Glomerular visceral epithelial cell (primary cell): ENCODE measurements at regions not wholly inside any gene's neighbourhood (a gene's known extent, or its start where the extent isn't known, plus 50 kb on each side); places are given as distances from the start of the nearest gene placed in this dataset.
"Not testable (repeated sequence)": the region's sequence is repeated elsewhere in the genome, so short reads cannot be mapped to it uniquely, and the experiment has no call there.

Experiments
- DNase-seq: peaks from one replicate; pipeline ENCODE4 v3.0.0-alpha.2; 2016; ENCODE audit errors: extremely low spot score

- no peak for DNase-seq
Observed at GRCh38 chr12:113573148-113573547, 101.5 kb upstream of the LHX5 start.

- no peak for DNase-seq
Observed at GRCh38 chr12:113571713-113572112, 100.0 kb upstream of the LHX5 start.

- no peak for DNase-seq
Observed at GRCh38 chr12:113569806-113570205, 98.1 kb upstream of the LHX5 start.

- no peak for DNase-seq
Observed at GRCh38 chr12:113568021-113568420, 96.3 kb upstream of the LHX5 start.

GRCh38 chr12:113565368-113565767, 93.7 kb upstream of the LHX5 start:
- DNase-seq, result no peak

GRCh38 chr12:113561068-113561780, 89.6 kb upstream of the LHX5 start:
- no peak for DNase-seq

- no peak for DNase-seq
Observed at GRCh38 chr12:113559466-113559865, 87.8 kb upstream of the LHX5 start.

GRCh38 chr12:113555226-113555625, 83.6 kb upstream of the LHX5 start:
- DNase-seq, result no peak

- no peak for DNase-seq
Observed at GRCh38 chr12:113552760-113553159, 81.1 kb upstream of the LHX5 start.

GRCh38 chr12:113551563-113551962, 79.9 kb upstream of the LHX5 start:
- DNase-seq, result no peak

GRCh38 chr12:113548467-113548866, 76.8 kb upstream of the LHX5 start:
- no peak for DNase-seq

- no peak for DNase-seq
Observed at GRCh38 chr12:113546916-113547863, 75.5 kb upstream of the LHX5 start.

- no peak for DNase-seq
Observed at GRCh38 chr12:113537751-113538087, 66.0 kb upstream of the LHX5 start.

- no peak for DNase-seq
Observed at GRCh38 chr12:113537046-113537750, 65.5 kb upstream of the LHX5 start.

GRCh38 chr12:113535100-113535499, 63.4 kb upstream of the LHX5 start:
- DNase-seq, result no peak

- no peak for DNase-seq
Observed at GRCh38 chr12:113534555-113534954, 62.9 kb upstream of the LHX5 start.

GRCh38 chr12:113533842-113534375, 62.2 kb upstream of the LHX5 start:
- DNase-seq, result no peak

- DNase-seq, result no peak
Observed at GRCh38 chr12:113532292-113532691, 60.6 kb upstream of the LHX5 start.

- not testable (repeated sequence) for DNase-seq
Observed at GRCh38 chr12:113531073-113531472, 59.4 kb upstream of the LHX5 start.

GRCh38 chr12:113528606-113529293, 57.1 kb upstream of the LHX5 start:
- DNase-seq, result no peak

GRCh38 chr12:113525066-113525465, 53.4 kb upstream of the LHX5 start:
- DNase-seq, result no peak

GRCh38 chr12:113524495-113524894, 52.8 kb upstream of the LHX5 start:
- DNase-seq, result no peak
